ENCODE measurements at regions not wholly inside any gene's neighbourhood (a gene's known extent, or its start where the extent isn't known, plus 50 kb on each side); places are given as distances from the start of the nearest gene placed in this dataset.
"Not testable (repeated sequence)": the region's sequence is repeated elsewhere in the genome, so short reads cannot be mapped to it uniquely, and the experiment has no call there.

GRCh38 chr4:66728280-66728679, 817.0 kb downstream of the CENPC start:
- TF ChIP-seq CTCF (IDR thresholded peaks at IDR 0.05): no peak
- no peak for DNase-seq
- Histone ChIP-seq H3K4me1 (no peaks in the 10 kb centered on the region), H3K9me3 (peaks cover 3% of the 10 kb centered on the region), H3K36me3 (no peaks in the 10 kb centered on the region), H3K4me3 (no peak overlapping the region), H3K27me3 (no peaks in the 10 kb centered on the region), H3K9ac (ENCODE audit: low read depth in 2 of 2, low read length in 2 of 2) (no peak overlapping the region), H3K27ac (no peak overlapping the region)
- intact Hi-C loops (cut with DNase I): no loop called here

GRCh38 chr4:66712301-66712921, 832.9 kb downstream of the CENPC start:
- H3K27me3 ChIP-seq; H3K36me3 ChIP-seq; DNase-seq; H3K9me3 ChIP-seq; H3K27ac ChIP-seq; H3K4me3 ChIP-seq; H3K4me1 ChIP-seq; intact Hi-C loops (cut with DNase I); H3K9ac ChIP-seq (ENCODE audit: low read depth in 2 of 2, low read length in 2 of 2): not testable (repeated sequence)

- DNase-seq: no peak
- Histone ChIP-seq H3K4me3 (no peak overlapping the region), H3K4me1 (no peaks in the 10 kb centered on the region), H3K27ac (no peak overlapping the region), H3K36me3 (no peaks in the 10 kb centered on the region), H3K27me3 (no peaks in the 10 kb centered on the region), H3K9ac (ENCODE audit: low read depth in 2 of 2, low read length in 2 of 2) (no peak overlapping the region), H3K9me3 (no peaks in the 10 kb centered on the region)
- no peak for TF ChIP-seq CTCF (IDR thresholded peaks at IDR 0.05)
- intact Hi-C loops (cut with DNase I): no loop called here
Observed at GRCh38 chr4:66704243-66704642, 841.1 kb downstream of the CENPC start.

- no peak for DNase-seq
- Histone ChIP-seq H3K36me3 (no peaks in the 10 kb centered on the region), H3K27me3 (no peaks in the 10 kb centered on the region), H3K4me1 (no peaks in the 10 kb centered on the region), H3K9me3 (no peaks in the 10 kb centered on the region), H3K27ac (no peak overlapping the region), H3K9ac (ENCODE audit: low read depth in 2 of 2, low read length in 2 of 2) (no peak overlapping the region), H3K4me3 (no peak overlapping the region)
- TF ChIP-seq CTCF (IDR thresholded peaks at IDR 0.05): no peak
- intact Hi-C loops (cut with DNase I): no loop called here
Observed at GRCh38 chr4:66694739-66695138, 850.6 kb downstream of the CENPC start.

GRCh38 chr4:66693694-66694093, 851.6 kb downstream of the CENPC start:
- Histone ChIP-seq H3K27ac (no peak overlapping the region), H3K4me1 (no peaks in the 10 kb centered on the region), H3K9ac (ENCODE audit: low read depth in 2 of 2, low read length in 2 of 2) (no peak overlapping the region), H3K9me3 (no peaks in the 10 kb centered on the region), H3K36me3 (no peaks in the 10 kb centered on the region), H3K4me3 (no peak overlapping the region), H3K27me3 (no peaks in the 10 kb centered on the region)
- intact Hi-C loops (cut with DNase I): no loop called here
- TF ChIP-seq CTCF (IDR thresholded peaks at IDR 0.05): no peak
- DNase-seq: no peak

- no peak overlapping the region for H3K4me3 ChIP-seq
- DNase-seq: no peak
- no peaks in the 10 kb centered on the region for H3K27me3 ChIP-seq
- no peak for TF ChIP-seq CTCF (IDR thresholded peaks at IDR 0.05)
- no peaks in the 10 kb centered on the region for H3K36me3 ChIP-seq
- H3K9me3 ChIP-seq: no peaks in the 10 kb centered on the region
- H3K27ac ChIP-seq: no peak overlapping the region
- H3K4me1 ChIP-seq: no peaks in the 10 kb centered on the region
- intact Hi-C loops (cut with DNase I): no loop called here
- no peak overlapping the region for H3K9ac ChIP-seq (ENCODE audit: low read depth in 2 of 2, low read length in 2 of 2)
Observed at GRCh38 chr4:66691101-66691500, 854.2 kb downstream of the CENPC start.

All from colonic mucosa (tissue), 4 donors.